MCF 10A (cell line): ENCODE measurements at regions not wholly inside any gene's neighbourhood (a gene's known extent, or its start where the extent isn't known, plus 50 kb on each side); places are given as distances from the start of the nearest gene placed in this dataset.

ENCODE experiments used
- BruUV-seq: library from RNA; stranded (reverse); fragments of 400-500 nt; replicated peaks from 2 replicates; lab custom pipeline; 2021; lab: Mats Ljungman, UMichigan
- CTCF ChIA-PET: fragments of 300-600 bp; sonication (Branson Sonifier 250); formaldehyde crosslinking; extraction: SDS; loops from one replicate; lab custom pipeline; 2021; ENCODE audit warnings: antibody characterized with exemption, inconsistent platforms; lab: Yijun Ruan, JAX
- POLR2A ChIA-PET: fragments of 300-600, 350-650 bp; sonication (Branson Sonifier 250); formaldehyde crosslinking; extraction: SDS; loops from one replicate; lab custom pipeline; 2020; ENCODE audit warnings: antibody characterized with exemption, inconsistent platforms; lab: Yijun Ruan, JAX
- DNase-seq: peaks from one replicate; pipeline ENCODE4 v3.0.0-alpha.2; 2018; ENCODE audit not compliant: unreplicated experiment
- H3K27ac Mint-ChIP-seq: one replicate; pipeline ENCODE4 v1.8.0; 2022; ENCODE audit warnings: mild to moderate bottlenecking, low read depth, mixed read lengths; ENCODE audit not compliant: unreplicated experiment
- H3K27me3 Mint-ChIP-seq: one replicate; pipeline ENCODE4 v1.8.0; 2022; ENCODE audit warnings: mixed read lengths; ENCODE audit not compliant: insufficient read depth, unreplicated experiment
- H3K36me3 Mint-ChIP-seq: one replicate; pipeline ENCODE4 v1.8.0; 2022; ENCODE audit warnings: mild to moderate bottlenecking, moderate library complexity, mixed read lengths; ENCODE audit not compliant: insufficient read depth, unreplicated experiment
- H3K4me1 Mint-ChIP-seq: one replicate; pipeline ENCODE4 v1.8.0; 2022; ENCODE audit warnings: mixed read lengths; ENCODE audit not compliant: insufficient read depth, unreplicated experiment
- H3K4me3 Mint-ChIP-seq: one replicate; pipeline ENCODE4 v1.8.0; 2022; ENCODE audit warnings: mild to moderate bottlenecking, moderate library complexity, mixed read lengths; ENCODE audit not compliant: unreplicated experiment
- H3K9me3 Mint-ChIP-seq: one replicate; pipeline ENCODE4 v1.8.0; 2022; ENCODE audit warnings: mixed read lengths; ENCODE audit not compliant: unreplicated experiment
- intact Hi-C: fragments of 100-400 bp; cut with micrococcal nuclease; formaldehyde crosslinking; loops from 2 replicates; pipeline ENCODE4 v1.14.1; 2022
- TF ChIP-seq, protein P1 (sequence below): fragments of 200-600 bp; IDR thresholded peaks from one replicate; pipeline ENCODE4 v1.8.0; 2022; ENCODE audit warnings: antibody characterized with exemption, mild to moderate bottlenecking; ENCODE audit not compliant: unreplicated experiment

DNA sequence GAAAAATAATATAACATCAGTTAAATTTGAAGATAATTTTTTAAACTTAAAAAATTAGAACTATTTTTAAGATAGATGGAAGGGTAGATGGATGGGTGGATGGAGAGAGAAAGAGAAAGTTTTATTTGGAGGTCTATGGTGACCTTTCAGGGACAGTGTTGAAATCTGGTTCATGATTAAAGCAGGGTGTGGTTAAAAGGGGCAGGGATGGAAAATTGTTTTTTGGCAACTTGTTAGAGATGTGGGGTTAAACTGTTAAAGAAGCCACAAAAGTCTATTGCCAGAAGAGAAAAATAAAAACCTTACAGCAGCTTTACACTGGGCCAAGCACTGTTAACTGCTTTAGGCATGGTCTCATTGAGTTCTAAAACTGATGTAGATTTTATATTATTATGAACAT lies 134.9 kb upstream of the GORAB start:
- Mint-ChIP-seq H3K36me3 (no peaks in the 10 kb centered on the region), H3K4me3 (no peak overlapping the region), H3K27ac (no peak overlapping the region), H3K27me3 (no peaks in the 10 kb centered on the region), H3K9me3 (no peaks in the 10 kb centered on the region), H3K4me1 (peaks cover 6% of the 10 kb centered on the region)
- no TSS peak for BruUV-seq
- intact Hi-C loops, result no loop called here
- DNase-seq, result no peak
- TF ChIP-seq, protein P1, sequence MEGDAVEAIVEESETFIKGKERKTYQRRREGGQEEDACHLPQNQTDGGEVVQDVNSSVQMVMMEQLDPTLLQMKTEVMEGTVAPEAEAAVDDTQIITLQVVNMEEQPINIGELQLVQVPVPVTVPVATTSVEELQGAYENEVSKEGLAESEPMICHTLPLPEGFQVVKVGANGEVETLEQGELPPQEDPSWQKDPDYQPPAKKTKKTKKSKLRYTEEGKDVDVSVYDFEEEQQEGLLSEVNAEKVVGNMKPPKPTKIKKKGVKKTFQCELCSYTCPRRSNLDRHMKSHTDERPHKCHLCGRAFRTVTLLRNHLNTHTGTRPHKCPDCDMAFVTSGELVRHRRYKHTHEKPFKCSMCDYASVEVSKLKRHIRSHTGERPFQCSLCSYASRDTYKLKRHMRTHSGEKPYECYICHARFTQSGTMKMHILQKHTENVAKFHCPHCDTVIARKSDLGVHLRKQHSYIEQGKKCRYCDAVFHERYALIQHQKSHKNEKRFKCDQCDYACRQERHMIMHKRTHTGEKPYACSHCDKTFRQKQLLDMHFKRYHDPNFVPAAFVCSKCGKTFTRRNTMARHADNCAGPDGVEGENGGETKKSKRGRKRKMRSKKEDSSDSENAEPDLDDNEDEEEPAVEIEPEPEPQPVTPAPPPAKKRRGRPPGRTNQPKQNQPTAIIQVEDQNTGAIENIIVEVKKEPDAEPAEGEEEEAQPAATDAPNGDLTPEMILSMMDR, result no peak
- CTCF ChIA-PET, result no interaction called here
- POLR2A ChIA-PET, result no interaction called here

DNA sequence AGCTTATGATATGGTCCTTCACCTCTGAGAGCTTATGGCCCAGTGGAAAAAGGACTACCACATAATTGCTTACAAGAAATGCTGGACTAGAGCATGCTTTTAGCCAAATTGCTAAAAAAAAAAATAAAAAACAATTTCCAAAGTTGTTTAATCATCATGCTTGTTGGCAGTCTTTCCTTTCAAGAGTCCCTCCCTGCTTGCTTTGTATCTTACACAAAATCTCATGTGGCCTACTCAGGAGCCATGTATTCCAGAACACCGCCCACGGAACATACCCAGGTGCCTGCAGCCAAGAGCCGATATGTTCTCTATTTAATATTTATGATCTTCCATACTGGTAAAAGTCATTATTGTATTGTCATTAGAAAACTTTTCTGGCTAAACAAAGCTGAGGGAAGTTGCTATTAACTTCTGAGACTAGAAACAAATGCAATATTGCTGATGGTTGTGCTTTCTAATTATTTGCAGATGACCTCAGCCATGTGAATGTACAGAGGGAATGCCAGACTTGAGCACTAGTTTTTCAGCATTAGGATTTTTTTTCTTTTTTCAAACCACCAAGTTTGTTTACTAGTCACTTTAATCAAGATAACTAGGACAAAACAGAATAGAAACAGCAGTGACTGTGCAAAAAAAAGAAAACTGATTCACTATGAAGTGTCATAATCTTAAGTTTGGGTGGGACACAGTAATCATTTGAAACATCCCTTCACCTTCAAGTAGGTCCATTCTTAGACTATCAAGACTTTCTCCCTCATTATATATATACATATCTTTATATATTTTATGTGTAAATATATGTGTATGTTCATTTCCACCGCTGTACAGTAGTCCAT lies 129.3 kb upstream of the GORAB start:
- intact Hi-C loops, result no loop called here
- ChIA-PET POLR2A (interaction anchor here (0.6 kb wide), 1 partner anchor 1009 kb away, joined by 5 read pairs; no protein-coding TSS in a partner anchor), CTCF (no interaction called here)
- TF ChIP-seq, protein P1, result no peak
- BruUV-seq, result no TSS peak
- Mint-ChIP-seq H3K27ac (peak overlapping the region; percentile 18), H3K4me3 (no peak overlapping the region), H3K27me3 (no peaks in the 10 kb centered on the region), H3K4me1 (peaks cover 6% of the 10 kb centered on the region), H3K36me3 (no peaks in the 10 kb centered on the region), H3K9me3 (no peaks in the 10 kb centered on the region)
- no peak for DNase-seq

DNA sequence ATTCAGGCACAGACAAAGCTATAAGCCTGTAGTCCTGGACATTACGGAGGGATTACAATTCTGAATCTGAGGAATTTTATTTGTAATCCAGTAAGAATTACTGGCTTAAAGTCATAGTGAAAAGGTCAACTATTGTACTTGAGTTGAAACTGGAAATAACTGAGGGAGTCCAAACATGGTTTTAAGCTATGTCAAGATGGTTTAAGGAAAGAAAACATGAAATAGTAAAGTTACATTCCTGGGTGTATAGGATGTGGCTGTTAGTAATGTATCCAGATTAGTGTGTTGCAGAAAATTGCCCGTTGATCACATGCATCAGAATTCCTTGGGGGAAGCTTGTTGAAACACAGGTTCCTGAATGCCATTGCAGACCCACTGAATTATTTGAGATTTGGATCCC lies 124.8 kb upstream of the GORAB start:
- Mint-ChIP-seq H3K27ac (peak overlapping the region; percentile 3), H3K9me3 (no peaks in the 10 kb centered on the region), H3K4me3 (no peak overlapping the region), H3K27me3 (no peaks in the 10 kb centered on the region), H3K4me1 (peaks cover 12% of the 10 kb centered on the region), H3K36me3 (no peaks in the 10 kb centered on the region)
- CTCF ChIA-PET, result no interaction called here
- DNase-seq, result no peak
- TF ChIP-seq, protein P1, result no peak
- POLR2A ChIA-PET, result interaction anchor here (0.6 to 0.7 kb wide), 2 partner anchors 46 to 513 kb away, joined by 3 read pairs; no protein-coding TSS in a partner anchor
- BruUV-seq, result no TSS peak
- intact Hi-C loops, result no loop called here

DNA sequence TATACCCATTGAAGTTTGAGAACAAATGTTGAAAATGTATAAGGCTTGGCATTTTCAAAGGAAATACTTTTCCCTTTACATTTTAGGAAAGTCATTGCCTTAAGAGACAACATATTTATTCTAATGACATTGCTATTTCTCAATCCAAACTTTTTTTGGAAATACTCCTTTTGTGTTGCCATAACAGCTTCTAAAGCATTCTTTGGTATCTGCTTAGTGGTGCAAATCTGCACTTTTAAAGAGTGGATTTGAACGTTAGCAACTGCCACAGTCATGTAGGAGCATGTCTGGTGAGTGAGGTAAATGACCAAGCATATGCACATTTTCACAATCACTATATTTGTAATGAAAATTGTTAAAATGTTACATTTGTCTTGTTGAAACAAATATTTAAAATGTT lies 124.4 kb upstream of the GORAB start:
- intact Hi-C loops, result no loop called here
- POLR2A ChIA-PET, result interaction anchor here (0.7 kb wide), 1 partner anchor 513 kb away, joined by 3 read pairs; no protein-coding TSS in a partner anchor
- Mint-ChIP-seq H3K4me1 (peaks cover 8% of the 10 kb centered on the region), H3K36me3 (no peaks in the 10 kb centered on the region), H3K4me3 (no peak overlapping the region), H3K27me3 (no peaks in the 10 kb centered on the region), H3K27ac (peak overlapping the region; percentile 3), H3K9me3 (no peaks in the 10 kb centered on the region)
- no TSS peak for BruUV-seq
- CTCF ChIA-PET, result no interaction called here
- TF ChIP-seq, protein P1, result no peak
- DNase-seq, result no peak
